Hepatocyte (in vitro differentiated cells): ENCODE measurements at regions not wholly inside any gene's neighbourhood (a gene's known extent, or its start where the extent isn't known, plus 50 kb on each side); places are given as distances from the start of the nearest gene placed in this dataset.

Experiments used
- EZH2 ChIP-seq: fragments of 200-600 bp; sonication (generic); IDR thresholded peaks from 2 replicates; pipeline ENCODE4 v1.6.1; 2016; ENCODE audit warnings: antibody characterized with exemption, mild to moderate bottlenecking, borderline replicate concordance
- EZH2phosphoT487 ChIP-seq: fragments of 200-600 bp; sonication (generic); IDR thresholded peaks from one replicate; pipeline ENCODE4 v1.6.1; 2018; ENCODE audit warnings: antibody characterized with exemption, mild to moderate bottlenecking, low read depth, moderate library complexity; ENCODE audit not compliant: unreplicated experiment, severe bottlenecking
- TF ChIP-seq, protein P1 (sequence below): fragments of 200-600 bp; sonication (generic); IDR thresholded peaks from 2 replicates; pipeline ENCODE4 v1.5.1; 2016; ENCODE audit warnings: antibody characterized with exemption, mild to moderate bottlenecking; ENCODE audit not compliant: poor library complexity

DNA sequence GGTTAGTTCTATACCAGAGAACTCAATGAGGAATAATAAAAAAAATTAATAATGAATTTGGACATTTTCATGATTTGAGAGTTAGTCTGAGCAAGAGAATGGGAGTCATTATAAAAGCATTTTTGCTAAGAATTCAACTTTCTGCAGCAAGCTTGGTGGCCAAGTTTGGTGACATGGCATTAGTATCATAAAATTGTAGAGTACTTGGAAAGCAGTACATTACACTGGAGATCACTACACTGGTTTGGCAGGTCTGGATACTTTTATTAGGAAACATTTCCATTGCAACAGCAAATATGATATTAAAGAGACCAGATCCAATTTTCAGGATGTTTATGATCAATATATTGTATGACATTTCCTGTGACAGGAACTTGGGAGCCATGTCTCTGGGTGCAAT, 249.1 kb upstream of the INTU start:
- TF ChIP-seq, protein P1, sequence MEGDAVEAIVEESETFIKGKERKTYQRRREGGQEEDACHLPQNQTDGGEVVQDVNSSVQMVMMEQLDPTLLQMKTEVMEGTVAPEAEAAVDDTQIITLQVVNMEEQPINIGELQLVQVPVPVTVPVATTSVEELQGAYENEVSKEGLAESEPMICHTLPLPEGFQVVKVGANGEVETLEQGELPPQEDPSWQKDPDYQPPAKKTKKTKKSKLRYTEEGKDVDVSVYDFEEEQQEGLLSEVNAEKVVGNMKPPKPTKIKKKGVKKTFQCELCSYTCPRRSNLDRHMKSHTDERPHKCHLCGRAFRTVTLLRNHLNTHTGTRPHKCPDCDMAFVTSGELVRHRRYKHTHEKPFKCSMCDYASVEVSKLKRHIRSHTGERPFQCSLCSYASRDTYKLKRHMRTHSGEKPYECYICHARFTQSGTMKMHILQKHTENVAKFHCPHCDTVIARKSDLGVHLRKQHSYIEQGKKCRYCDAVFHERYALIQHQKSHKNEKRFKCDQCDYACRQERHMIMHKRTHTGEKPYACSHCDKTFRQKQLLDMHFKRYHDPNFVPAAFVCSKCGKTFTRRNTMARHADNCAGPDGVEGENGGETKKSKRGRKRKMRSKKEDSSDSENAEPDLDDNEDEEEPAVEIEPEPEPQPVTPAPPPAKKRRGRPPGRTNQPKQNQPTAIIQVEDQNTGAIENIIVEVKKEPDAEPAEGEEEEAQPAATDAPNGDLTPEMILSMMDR: no peak
- TF ChIP-seq EZH2: no peak
- no peak for TF ChIP-seq EZH2phosphoT487
